ENCODE measurements at regions not wholly inside any gene's neighbourhood (a gene's known extent, or its start where the extent isn't known, plus 50 kb on each side); places are given as distances from the start of the nearest gene placed in this dataset.

GRCh38 chr20:57868310-57868709 is 158.5 kb upstream of the PMEPA1 start:
- intact Hi-C loops (cut with DNase I), result no loop called here
- no peak for DNase-seq
- Histone ChIP-seq H3K4me3 (ENCODE audit: low read length in 3 of 3) (no peak overlapping the region), H3K36me3 (ENCODE audit: control insufficient read depth in 2 of 3, insufficient read depth in 3 of 3, low read length in 3 of 3) (no peaks in the 10 kb centered on the region), H3K27me3 (ENCODE audit: control insufficient read depth, insufficient read depth, low read length) (no peaks in the 10 kb centered on the region), H3K9ac (ENCODE audit: low read length in 3 of 3) (no peak overlapping the region), H3K9me3 (ENCODE audit: control insufficient read depth in 2 of 3, insufficient read depth in 1 of 3, low read length in 3 of 3) (no peaks in the 10 kb centered on the region), H3K27ac (ENCODE audit: low read depth in 2 of 2, low read length in 2 of 2) (no peak overlapping the region), H3K4me1 (ENCODE audit: control insufficient read depth in 2 of 3, insufficient read depth in 2 of 3, low read depth in 1 of 3, low read length in 3 of 3) (no peaks in the 10 kb centered on the region)
- no peak for FAIRE-seq
- TF ChIP-seq, protein P1, sequence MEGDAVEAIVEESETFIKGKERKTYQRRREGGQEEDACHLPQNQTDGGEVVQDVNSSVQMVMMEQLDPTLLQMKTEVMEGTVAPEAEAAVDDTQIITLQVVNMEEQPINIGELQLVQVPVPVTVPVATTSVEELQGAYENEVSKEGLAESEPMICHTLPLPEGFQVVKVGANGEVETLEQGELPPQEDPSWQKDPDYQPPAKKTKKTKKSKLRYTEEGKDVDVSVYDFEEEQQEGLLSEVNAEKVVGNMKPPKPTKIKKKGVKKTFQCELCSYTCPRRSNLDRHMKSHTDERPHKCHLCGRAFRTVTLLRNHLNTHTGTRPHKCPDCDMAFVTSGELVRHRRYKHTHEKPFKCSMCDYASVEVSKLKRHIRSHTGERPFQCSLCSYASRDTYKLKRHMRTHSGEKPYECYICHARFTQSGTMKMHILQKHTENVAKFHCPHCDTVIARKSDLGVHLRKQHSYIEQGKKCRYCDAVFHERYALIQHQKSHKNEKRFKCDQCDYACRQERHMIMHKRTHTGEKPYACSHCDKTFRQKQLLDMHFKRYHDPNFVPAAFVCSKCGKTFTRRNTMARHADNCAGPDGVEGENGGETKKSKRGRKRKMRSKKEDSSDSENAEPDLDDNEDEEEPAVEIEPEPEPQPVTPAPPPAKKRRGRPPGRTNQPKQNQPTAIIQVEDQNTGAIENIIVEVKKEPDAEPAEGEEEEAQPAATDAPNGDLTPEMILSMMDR (IDR thresholded peaks at IDR 0.05; ENCODE audit: borderline replicate concordance, extremely low read depth, insufficient read depth), result no peak

- DNase-seq (no peak), FAIRE-seq (no peak)
- Histone ChIP-seq H3K27me3 (ENCODE audit: control insufficient read depth, insufficient read depth, low read length) (no peaks in the 10 kb centered on the region), H3K4me1 (ENCODE audit: control insufficient read depth in 2 of 3, insufficient read depth in 2 of 3, low read depth in 1 of 3, low read length in 3 of 3) (no peaks in the 10 kb centered on the region), H3K4me3 (ENCODE audit: low read length in 3 of 3) (no peak overlapping the region), H3K27ac (ENCODE audit: low read depth in 2 of 2, low read length in 2 of 2) (no peak overlapping the region), H3K9ac (ENCODE audit: low read length in 3 of 3) (no peak overlapping the region), H3K9me3 (ENCODE audit: control insufficient read depth in 2 of 3, insufficient read depth in 1 of 3, low read length in 3 of 3) (no peaks in the 10 kb centered on the region), H3K36me3 (ENCODE audit: control insufficient read depth in 2 of 3, insufficient read depth in 3 of 3, low read length in 3 of 3) (no peaks in the 10 kb centered on the region)
- TF ChIP-seq, protein P1 (IDR thresholded peaks at IDR 0.05; ENCODE audit: borderline replicate concordance, extremely low read depth, insufficient read depth), result no peak
- intact Hi-C loops (cut with DNase I), result no loop called here
These were observed 158.0 kb upstream of the PMEPA1 start for GRCh38 chr20:57867807-57868206.

DNA sequence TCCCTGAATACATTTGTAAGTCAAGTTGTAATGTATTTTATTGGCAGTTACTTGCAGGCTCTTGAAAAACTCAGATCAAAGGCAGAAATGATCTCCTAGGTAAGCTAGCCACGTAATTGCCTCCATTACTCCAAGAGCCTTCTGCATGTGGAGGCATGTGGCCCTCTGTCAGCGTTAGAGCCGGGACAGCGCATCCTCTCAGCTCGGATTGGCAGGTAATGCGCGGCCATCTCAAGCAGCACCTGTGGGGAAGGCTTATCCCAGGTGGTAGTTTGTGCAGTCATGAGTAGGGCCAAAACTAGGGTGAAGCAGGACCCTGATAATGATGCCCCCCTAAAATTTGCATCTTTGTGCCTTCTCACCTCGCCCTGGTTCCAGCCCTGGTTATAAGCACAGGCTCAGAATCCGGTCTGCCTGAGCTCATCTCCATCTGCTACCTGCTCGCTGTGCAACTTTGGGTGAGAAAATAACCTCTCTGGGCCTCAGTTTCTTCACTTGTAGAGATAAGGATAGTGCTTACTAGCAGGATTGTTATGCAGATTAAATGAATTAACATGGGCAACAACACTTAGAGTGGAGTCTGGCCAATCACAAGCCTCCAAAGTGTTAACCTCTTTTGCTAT is 157.5 kb upstream of the PMEPA1 start:
- Histone ChIP-seq H3K9me3 (ENCODE audit: control insufficient read depth in 2 of 3, insufficient read depth in 1 of 3, low read length in 3 of 3) (no peaks in the 10 kb centered on the region), H3K4me1 (ENCODE audit: control insufficient read depth in 2 of 3, insufficient read depth in 2 of 3, low read depth in 1 of 3, low read length in 3 of 3) (no peaks in the 10 kb centered on the region), H3K4me3 (ENCODE audit: low read length in 3 of 3) (no peak overlapping the region), H3K36me3 (ENCODE audit: control insufficient read depth in 2 of 3, insufficient read depth in 3 of 3, low read length in 3 of 3) (no peaks in the 10 kb centered on the region), H3K9ac (ENCODE audit: low read length in 3 of 3) (no peak overlapping the region), H3K27me3 (ENCODE audit: control insufficient read depth, insufficient read depth, low read length) (no peaks in the 10 kb centered on the region), H3K27ac (ENCODE audit: low read depth in 2 of 2, low read length in 2 of 2) (no peak overlapping the region)
- FAIRE-seq (no peak), DNase-seq (no peak)
- TF ChIP-seq, protein P1 (IDR thresholded peaks at IDR 0.05; ENCODE audit: borderline replicate concordance, extremely low read depth, insufficient read depth), result no peak
- intact Hi-C loops (cut with DNase I), result no loop called here

Measured in kidney (tissue), 13 donors.